MM.1S (cell line): ENCODE measurements at regions not wholly inside any gene's neighbourhood (a gene's known extent, or its start where the extent isn't known, plus 50 kb on each side); places are given as distances from the start of the nearest gene placed in this dataset.

Source experiments
- DNase-seq: peaks from one replicate; pipeline ENCODE4 v3.0.0-alpha.2; 2015
- H2AFZ ChIP-seq: fragments of 300-600 bp; sonication (generic); 2 replicates; pipeline ENCODE4 v1.6.0; 2016; ENCODE audit warnings: antibody characterized with exemption, low read length
- H3F3A ChIP-seq: fragments of 300-600 bp; sonication (generic); 2 replicates; pipeline ENCODE4 v1.6.1; 2016; ENCODE audit warnings: mild to moderate bottlenecking, antibody characterized with exemption, low read length, moderate library complexity, mixed read lengths; ENCODE audit not compliant: insufficient read depth
- H3K27ac ChIP-seq: fragments of 300-600 bp; sonication (generic); 2 replicates; pipeline ENCODE4 v1.5.1; 2016; ENCODE audit warnings: mild to moderate bottlenecking, low read length
- H3K27me3 ChIP-seq: fragments of 300-600 bp; sonication (generic); replicated peaks from 2 replicates; pipeline ENCODE4 v1.6.0; 2016; ENCODE audit warnings: low read length; ENCODE audit not compliant: insufficient read depth
- H3K36me3 ChIP-seq: fragments of 300-600 bp; sonication (generic); replicated peaks from 2 replicates; pipeline ENCODE4 v1.6.1; 2016; ENCODE audit warnings: mild to moderate bottlenecking, low read length, mixed read lengths; ENCODE audit not compliant: insufficient read depth
- H3K4me1 ChIP-seq: fragments of 300-600 bp; sonication (generic); 2 replicates; pipeline ENCODE4 v1.6.1; 2016; ENCODE audit warnings: low read length, mixed read lengths
- H3K4me2 ChIP-seq: fragments of 300-600 bp; sonication (generic); 2 replicates; pipeline ENCODE4 v1.6.0; 2016; ENCODE audit warnings: low read depth, low read length
- H3K4me3 ChIP-seq: fragments of 300-600 bp; sonication (generic); 2 replicates; pipeline ENCODE4 v1.5.1; 2016; ENCODE audit warnings: low read length, mixed read lengths
- H3K79me2 ChIP-seq: fragments of 300-600 bp; sonication (generic); 2 replicates; pipeline ENCODE4 v1.6.1; 2016; ENCODE audit warnings: mixed run types, low read length, mixed read lengths
- H3K9ac ChIP-seq: fragments of 300-600 bp; sonication (generic); 2 replicates; pipeline ENCODE4 v1.6.1; 2016; ENCODE audit warnings: low read length, mixed read lengths
- H3K9me2 ChIP-seq: fragments of 300-600 bp; sonication (generic); replicated peaks from 2 replicates; pipeline ENCODE4 v1.6.1; 2016; ENCODE audit warnings: mild to moderate bottlenecking, low read length, mixed read lengths; ENCODE audit not compliant: insufficient read depth
- H3K9me3 ChIP-seq: fragments of 300-600 bp; sonication (generic); replicated peaks from 2 replicates; pipeline ENCODE4 v1.6.1; 2016; ENCODE audit warnings: mild to moderate bottlenecking, low read length, mixed read lengths; ENCODE audit not compliant: insufficient read depth
- H4K20me1 ChIP-seq: fragments of 300-600 bp; sonication (generic); 2 replicates; pipeline ENCODE4 v1.6.1; 2016; ENCODE audit warnings: mild to moderate bottlenecking, low read length, moderate library complexity, mixed read lengths; ENCODE audit not compliant: insufficient read depth
- CTCF ChIP-seq: fragments of 300-600 bp; sonication (generic); IDR thresholded peaks from 2 replicates; pipeline ENCODE4 v1.5.1; 2016; ENCODE audit warnings: antibody characterized with exemption, low read length, mixed read lengths
- EZH2 ChIP-seq: fragments of 300-600 bp; sonication (generic); optimal IDR thresholded peaks from 2 replicates; pipeline ENCODE3; 2017; ENCODE audit warnings: low read depth, mild to moderate bottlenecking, antibody characterized with exemption, low read length, mixed read lengths
- EZH2phosphoT487 ChIP-seq: fragments of 300-600 bp; sonication (generic); IDR thresholded peaks from 2 replicates; pipeline ENCODE4 v1.6.1; 2018; ENCODE audit warnings: antibody characterized with exemption, low read length

DNA sequence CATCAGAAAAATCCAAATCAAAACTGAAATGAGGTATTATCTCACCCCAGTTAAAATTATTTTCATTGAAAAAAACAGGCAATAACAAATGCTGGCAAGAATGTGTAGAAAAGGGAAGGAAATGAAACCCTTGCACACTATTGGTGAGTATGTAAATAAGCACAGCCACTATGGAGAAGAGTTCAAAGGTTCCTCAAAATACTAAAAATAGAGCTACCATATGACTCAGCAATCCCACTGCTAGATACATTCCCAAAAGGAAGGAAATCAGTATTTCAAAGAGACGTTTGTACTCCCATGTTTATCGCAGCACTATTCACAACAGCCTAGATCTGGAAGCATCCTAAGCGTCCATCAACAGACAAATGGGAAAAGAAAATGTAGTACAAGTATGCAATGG is 932.4 kb downstream of the PCDH18 start:
- Histone ChIP-seq H3K36me3 (no peaks in the 10 kb centered on the region), H3K4me3 (no peak overlapping the region), H3K79me2 (no peaks in the 10 kb centered on the region), H3K4me2 (no peak overlapping the region), H2AFZ (no peak overlapping the region), H4K20me1 (no peaks in the 10 kb centered on the region), H3K27ac (no peak overlapping the region), H3K9me2 (no peaks in the 10 kb centered on the region), H3K9ac (no peak overlapping the region), H3K27me3 (no peaks in the 10 kb centered on the region), H3F3A (no peaks in the 10 kb centered on the region), H3K9me3 (no peaks in the 10 kb centered on the region), H3K4me1 (no peaks in the 10 kb centered on the region)
- TF ChIP-seq EZH2: no peak
- no peak for TF ChIP-seq CTCF
- no peak for TF ChIP-seq EZH2phosphoT487
- no peak for DNase-seq

- Histone ChIP-seq H3K9me2 (no peaks in the 10 kb centered on the region), H3F3A (no peaks in the 10 kb centered on the region), H3K4me2 (no peak overlapping the region), H3K4me3 (no peak overlapping the region), H3K27ac (no peak overlapping the region), H3K9ac (no peak overlapping the region), H3K4me1 (no peaks in the 10 kb centered on the region), H3K27me3 (no peaks in the 10 kb centered on the region), H4K20me1 (no peaks in the 10 kb centered on the region), H3K79me2 (no peaks in the 10 kb centered on the region), H2AFZ (no peak overlapping the region), H3K9me3 (no peaks in the 10 kb centered on the region), H3K36me3 (no peaks in the 10 kb centered on the region)
- DNase-seq: no peak
- TF ChIP-seq EZH2 (no peak), EZH2phosphoT487 (no peak), CTCF (no peak)
Observed at GRCh38 chr4:136590440-136590839, 941.9 kb downstream of the PCDH18 start.

- TF ChIP-seq EZH2phosphoT487 (no peak), CTCF (no peak), EZH2 (no peak)
Observed at GRCh38 chr4:136583567-136583966, 948.7 kb downstream of the PCDH18 start.

More at GRCh38 chr4:136583567-136583966, 948.7 kb downstream of the PCDH18 start:
- no peaks in the 10 kb centered on the region for H3K27me3 ChIP-seq
- H3K4me1 ChIP-seq: no peaks in the 10 kb centered on the region
- no peak overlapping the region for H3K9ac ChIP-seq
- H3K27ac ChIP-seq: no peak overlapping the region
- H3K9me3 ChIP-seq: no peaks in the 10 kb centered on the region
- H2AFZ ChIP-seq: no peak overlapping the region
- H3K4me2 ChIP-seq: no peak overlapping the region
- no peaks in the 10 kb centered on the region for H3K9me2 ChIP-seq
- H3K36me3 ChIP-seq: no peaks in the 10 kb centered on the region
- H3K4me3 ChIP-seq: no peak overlapping the region
- no peaks in the 10 kb centered on the region for H3F3A ChIP-seq
- no peaks in the 10 kb centered on the region for H4K20me1 ChIP-seq
- H3K79me2 ChIP-seq: no peaks in the 10 kb centered on the region
- DNase-seq: no peak
